HepG2 (cell line): ENCODE measurements at regions not wholly inside any gene's neighbourhood (a gene's known extent, or its start where the extent isn't known, plus 50 kb on each side); places are given as distances from the start of the nearest gene placed in this dataset.

Experiments
- POLR2AphosphoS5 ChIP-seq: IDR thresholded peaks from 2 replicates; pipeline ENCODE4 v1.6.1; 2012; ENCODE audit warnings: low read depth, low read length
- ZNF597 ChIP-seq: sonication (generic); formaldehyde crosslinking; IDR thresholded peaks from 2 replicates; pipeline ENCODE4 v1.5.0; 2020; ENCODE audit warnings: missing genetic modification reagents
- ZNF724P ChIP-seq: sonication (generic); formaldehyde crosslinking; IDR thresholded peaks from 2 replicates; pipeline ENCODE4 v1.8.0; 2022; ENCODE audit warnings: missing genetic modification reagents, borderline replicate concordance
- ZSCAN9 ChIP-seq: IDR thresholded peaks from 2 replicates; pipeline ENCODE4 v1.6.1; 2016; ENCODE audit warnings: borderline replicate concordance

GRCh38 chr6:112910256-112910655 is 563.1 kb downstream of the RFPL4B start:
- TF ChIP-seq ZNF724P (CRISPR knock-in tag) (no peak), ZSCAN9 (no peak), POLR2AphosphoS5 (no peak), ZNF597 (no peak)
